Pancreas (tissue), 10 donors: ENCODE measurements at regions not wholly inside any gene's neighbourhood (a gene's known extent, or its start where the extent isn't known, plus 50 kb on each side); places are given as distances from the start of the nearest gene placed in this dataset.

ENCODE experiments used
- ATAC-seq, 4 donors: fragments of 200-7000 bp; cut with Tn5 transposase; one replicate each; pipeline versions ENCODE4 v1.8.0 to v1.9.1; 2020; ENCODE audit warnings: mild to moderate bottlenecking in 4 of 4, moderate library complexity in 4 of 4
- DNase-seq, 6 donors: peaks; one replicate each; pipeline ENCODE4 v3.0.0-alpha.2; 2020
- FAIRE-seq: peaks from 2 replicates; lab custom pipeline; 2012; peaks lifted over from hg19 to GRCh38; lab: Jason Lieb, UNC
- H3K27ac ChIP-seq, 4 donors: fragments of 200-600 bp; sonication (generic); 1 replicate in 3 of 4; 2 replicates in 1 of 4; pipeline versions ENCODE4 v1.5.0 to v1.8.0; 2020
- H3K27me3 ChIP-seq, 4 donors: fragments of 200-600 bp; one replicate each; pipeline ENCODE4 v1.8.0; 2021
- H3K36me3 ChIP-seq, 3 donors: fragments of 200-600 bp; sonication (generic) in 1 of 3; one replicate each; pipeline versions ENCODE4 v1.5.0 to v1.8.0; 2020 to 2021
- H3K4me1 ChIP-seq, 3 donors: fragments of 200-600 bp; one replicate each; pipeline ENCODE4 v1.8.0; 2021
- H3K4me3 ChIP-seq, 4 donors: fragments of 200-600 bp; sonication (generic) in 2 of 4; one replicate each; pipeline versions ENCODE4 v1.5.0 to v1.8.0; 2020 to 2021
- H3K9me3 ChIP-seq, 4 donors: fragments of 200-600 bp; one replicate each; pipeline ENCODE4 v1.8.0; 2021
- CTCF ChIP-seq, 4 donors: fragments of 200-600 bp; sonication (generic) in 3 of 4; IDR thresholded peaks; one replicate each; pipeline versions ENCODE4 v1.5.0 to v1.8.0; 2021; ENCODE audit warnings: antibody characterized with exemption in 4 of 4
- WGBS, 2 donors: extraction: QIAGEN DNeasy Blood & Tissue Kit; methylation state at CpG; one replicate each; pipeline ENCODE4 v1.1.7; 2013; 5-methylcytosine and 5-hydroxymethylcytosine counted together
- intact Hi-C, 3 donors: fragments of 100-400 bp; cut with DNase I; formaldehyde crosslinking; loops; one replicate each; pipeline versions ENCODE4 v1.11.1 to v1.14.2; 2022
- donor health status: healthy with polysubstance abuse.
- donor health status: DM: no; HTN: no; CAD: no; lungs with moderate emphysema.
- donor health status: DM: no; HTN: no; CAD: no.
- donor health status: control.
- donor health status: control.
- donor health status: Bipolar disorder and iron deficiency.
- donor health status: DM: yes; HTN: yes; CAD: no.
- donor health status: DM: no; HTN: no; CAD: no.
- donor health status: DM: no; HTN: no; CAD: no.
- donor health status: DM: yes; HTN: yes; CAD: no.

GRCh38 chr11:79617561-79617960, 176.7 kb upstream of the TENM4 start:
- intact Hi-C loops = no loop called here
- Histone ChIP-seq H3K27me3 (no peaks in the 10 kb centered on the region), H3K36me3 (no peaks in the 10 kb centered on the region), H3K27ac (no peak overlapping the region), H3K4me1 (no peaks in the 10 kb centered on the region), H3K4me3 (no peak overlapping the region), H3K9me3 (no peaks in the 10 kb centered on the region)
- TF ChIP-seq CTCF (IDR thresholded peaks at IDR 0.05) = no peak
- FAIRE-seq (no peak), ATAC-seq (no peak), DNase-seq (no peak)
- WGBS, 2 donors = 44 to 60% methylated on average over 3 of the region's 3 CpGs

DNA sequence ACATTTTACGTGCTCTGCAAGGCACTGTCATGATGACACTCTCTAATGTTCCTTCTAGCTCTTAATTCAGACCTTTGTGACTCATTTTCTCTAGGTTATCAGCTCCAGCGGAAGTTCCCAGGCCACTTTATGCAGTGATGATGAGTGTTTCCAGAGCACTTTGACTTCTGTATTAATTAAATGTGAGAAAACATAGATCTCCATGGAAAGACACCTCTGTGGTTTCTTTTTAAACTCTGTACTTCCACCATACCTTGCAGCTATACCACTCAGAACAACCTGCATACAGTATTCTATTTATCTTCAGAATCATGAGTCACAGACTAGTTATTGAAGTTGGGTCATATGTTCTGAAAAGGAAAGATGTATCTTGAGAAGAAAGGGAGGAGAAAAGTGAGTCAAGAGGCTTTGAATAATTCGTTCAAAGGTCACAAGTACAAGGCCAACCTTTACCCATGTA, 175.6 kb upstream of the TENM4 start:
- no peak overlapping the region for H3K4me3 ChIP-seq
- DNase-seq (no peak), FAIRE-seq (no peak), ATAC-seq (no peak)
- no peak for TF ChIP-seq CTCF (IDR thresholded peaks at IDR 0.05)
- intact Hi-C loops = no loop called here
- no peaks in the 10 kb centered on the region for H3K27me3 ChIP-seq
- H3K9me3 ChIP-seq = no peaks in the 10 kb centered on the region
- no peaks in the 10 kb centered on the region for H3K4me1 ChIP-seq
- H3K27ac ChIP-seq = no peak overlapping the region
- no peaks in the 10 kb centered on the region for H3K36me3 ChIP-seq
- WGBS, 2 donors = 47 to 61% methylated on average over 3 of the region's 3 CpGs

DNA sequence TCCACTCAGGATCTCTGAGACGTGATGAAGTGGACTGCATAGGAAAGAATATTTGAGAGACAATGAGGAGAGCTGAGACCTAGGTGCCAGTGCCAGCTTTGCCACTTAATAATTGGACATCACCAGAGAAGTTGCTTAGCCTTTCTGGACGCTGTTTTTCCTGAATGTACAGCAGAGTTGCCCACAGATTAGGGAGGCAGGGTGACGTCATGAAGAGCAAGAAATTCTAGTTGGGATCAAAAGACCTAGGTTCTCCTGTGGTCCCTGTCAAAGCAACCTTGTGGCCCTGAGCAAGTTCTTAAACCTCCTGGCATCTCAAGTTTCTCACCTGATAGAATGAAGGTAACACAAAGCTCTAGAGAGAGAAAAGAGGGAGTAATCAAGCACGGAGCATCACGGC, 174.6 kb upstream of the TENM4 start:
- Histone ChIP-seq H3K9me3 (no peaks in the 10 kb centered on the region), H3K4me1 (no peaks in the 10 kb centered on the region), H3K36me3 (no peaks in the 10 kb centered on the region), H3K4me3 (no peak overlapping the region), H3K27ac (no peak overlapping the region), H3K27me3 (no peaks in the 10 kb centered on the region)
- ATAC-seq (no peak), DNase-seq (no peak), FAIRE-seq (no peak)
- no peak for TF ChIP-seq CTCF (IDR thresholded peaks at IDR 0.05)
- WGBS, 2 donors = 53 to 62% methylated on average over 5 of the region's 5 CpGs
- intact Hi-C loops = no loop called here

DNA sequence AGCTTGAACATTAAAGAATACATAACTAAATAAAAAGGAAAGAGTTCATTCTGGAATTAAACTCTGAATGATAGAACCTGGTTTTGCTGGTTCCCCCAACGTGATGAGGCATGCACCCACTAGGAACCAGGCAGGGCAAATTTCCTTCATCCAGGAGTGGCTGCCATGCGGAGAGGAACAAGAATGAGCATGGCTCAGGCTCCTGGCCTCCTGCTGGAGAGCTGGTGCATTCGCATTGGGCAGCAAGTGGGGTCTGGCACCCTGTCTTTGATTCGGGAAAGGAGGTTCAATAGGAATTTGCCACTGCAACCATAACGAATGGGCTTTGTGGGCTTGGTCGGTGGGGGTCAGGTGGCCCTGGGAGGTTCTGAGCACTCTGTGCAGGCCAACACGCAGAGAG, 169.8 kb upstream of the TENM4 start:
- H3K27me3 ChIP-seq = peaks cover 0 to 5% (median 0%) of the 10 kb centered on the region in 4 donors
- TF ChIP-seq CTCF (IDR thresholded peaks at IDR 0.05) = no peak
- WGBS, 2 donors = 68 to 69% methylated on average over 7 of the region's 7 CpGs
- no peak overlapping the region for H3K27ac ChIP-seq
- FAIRE-seq (no peak), ATAC-seq (no peak), DNase-seq (no peak)
- no peaks in the 10 kb centered on the region for H3K9me3 ChIP-seq
- no peaks in the 10 kb centered on the region for H3K4me1 ChIP-seq
- H3K4me3 ChIP-seq = no peak overlapping the region
- no peaks in the 10 kb centered on the region for H3K36me3 ChIP-seq
- intact Hi-C loops = no loop called here

GRCh38 chr11:79610139-79610538, 169.3 kb upstream of the TENM4 start:
- ATAC-seq = no peak
- H3K27me3 ChIP-seq = peaks cover 0 to 5% (median 0%) of the 10 kb centered on the region in 4 donors
- no peaks in the 10 kb centered on the region for H3K4me1 ChIP-seq
- no peaks in the 10 kb centered on the region for H3K9me3 ChIP-seq
- intact Hi-C loops = no loop called here
- no peaks in the 10 kb centered on the region for H3K36me3 ChIP-seq
- WGBS, 2 donors = 58 to 66% methylated on average over 1 of the region's 1 CpG
- no peak overlapping the region for H3K27ac ChIP-seq
- FAIRE-seq = no peak
- DNase-seq = no peak
- no peak overlapping the region for H3K4me3 ChIP-seq
- no peak for TF ChIP-seq CTCF (IDR thresholded peaks at IDR 0.05)
